NCI-H2196 (cell line): ENCODE measurements at regions not wholly inside any gene's neighbourhood (a gene's known extent, or its start where the extent isn't known, plus 50 kb on each side); places are given as distances from the start of the nearest gene placed in this dataset.

ENCODE experiments used
- DNase-seq: peaks from one replicate; lab custom pipeline; 2025; ENCODE audit not compliant: unreplicated experiment; lab: John Stamatoyannopoulos, UW

GRCh38 chr6:133818320-133818719 lies 70.6 kb upstream of the TCF21 start:
- no peak for DNase-seq

GRCh38 chr6:133820208-133820607 lies 68.7 kb upstream of the TCF21 start:
- no peak for DNase-seq

GRCh38 chr6:133827766-133828165 lies 61.1 kb upstream of the TCF21 start:
- no peak for DNase-seq

- no peak for DNase-seq
These were observed 55.0 kb upstream of the TCF21 start for GRCh38 chr6:133833949-133834359.

- DNase-seq = no peak
These were observed 54.3 kb upstream of the TCF21 start for GRCh38 chr6:133834472-133835170.

GRCh38 chr6:133835901-133836300 lies 53.0 kb upstream of the TCF21 start:
- DNase-seq = no peak

- peak; percentile 75 for DNase-seq
These were observed 51.0 kb upstream of the TCF21 start for GRCh38 chr6:133837801-133838349.
